ENCODE measurements at regions not wholly inside any gene's neighbourhood (a gene's known extent, or its start where the extent isn't known, plus 50 kb on each side); places are given as distances from the start of the nearest gene placed in this dataset.
"Not testable (repeated sequence)": the region's sequence is repeated elsewhere in the genome, so short reads cannot be mapped to it uniquely, and the experiment has no call there.

DNA sequence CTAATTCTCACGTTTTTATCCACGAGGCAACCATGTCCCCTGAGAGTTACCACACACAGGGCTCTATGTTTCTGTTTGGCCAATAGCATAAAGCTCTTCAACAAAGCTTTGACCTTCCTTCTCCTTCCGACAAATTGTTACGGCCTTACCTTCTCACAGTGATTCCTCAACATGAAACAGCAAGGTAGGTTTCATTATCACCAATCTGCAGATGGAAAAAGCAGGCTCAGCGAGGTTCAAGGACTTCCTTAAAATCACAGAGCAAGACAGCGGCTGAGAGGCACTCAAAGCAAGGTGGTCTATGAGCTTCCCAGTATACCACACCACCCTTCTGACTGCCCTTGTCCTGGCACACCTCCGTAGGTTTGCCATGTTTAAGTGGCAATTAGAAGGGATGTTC lies 360.0 kb downstream of the CD83 start:
- no peak for DNase-seq (ENCODE audit: low read depth, low spot score)

DNA sequence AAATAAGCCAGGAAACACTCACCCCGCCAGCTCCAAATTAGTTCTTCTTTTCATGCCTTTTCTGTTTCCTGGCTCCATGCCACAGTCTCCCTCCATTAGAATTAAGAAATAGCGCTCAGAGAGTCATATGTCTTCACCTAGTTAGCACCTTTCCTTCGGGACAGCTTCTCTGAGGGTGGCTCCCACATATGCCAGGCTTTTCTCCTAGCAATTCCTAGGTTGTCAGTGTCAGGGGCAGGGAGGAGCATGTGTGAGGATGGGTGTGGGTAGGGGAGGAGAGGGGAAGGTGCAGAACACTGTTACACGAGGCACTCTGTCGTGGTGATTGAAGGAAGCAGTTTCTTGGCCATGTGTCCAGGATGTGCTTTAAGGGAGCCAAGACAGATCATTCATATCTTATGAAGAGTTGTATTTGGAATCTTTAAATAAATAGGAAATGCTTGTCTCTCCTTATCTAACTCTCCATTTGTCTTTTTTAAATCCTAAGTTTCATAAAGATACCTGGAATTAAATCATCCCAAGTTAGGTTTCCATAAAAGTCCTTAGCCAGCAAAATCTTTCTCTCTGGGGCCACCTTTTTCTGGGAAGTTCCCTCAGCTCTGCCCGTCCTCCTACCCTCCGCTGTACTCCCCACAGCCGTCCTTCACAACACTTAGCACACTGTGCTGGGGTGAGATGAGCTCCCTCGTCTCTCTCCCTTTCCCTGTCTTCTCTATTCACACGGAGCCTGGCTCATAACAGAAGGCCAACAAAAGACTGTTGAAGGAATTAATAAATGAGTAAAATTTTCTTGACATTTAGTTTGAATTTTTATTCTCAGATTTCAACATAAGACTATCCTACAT lies 361.0 kb downstream of the CD83 start:
- no peak for DNase-seq (ENCODE audit: low read depth, low spot score)

DNA sequence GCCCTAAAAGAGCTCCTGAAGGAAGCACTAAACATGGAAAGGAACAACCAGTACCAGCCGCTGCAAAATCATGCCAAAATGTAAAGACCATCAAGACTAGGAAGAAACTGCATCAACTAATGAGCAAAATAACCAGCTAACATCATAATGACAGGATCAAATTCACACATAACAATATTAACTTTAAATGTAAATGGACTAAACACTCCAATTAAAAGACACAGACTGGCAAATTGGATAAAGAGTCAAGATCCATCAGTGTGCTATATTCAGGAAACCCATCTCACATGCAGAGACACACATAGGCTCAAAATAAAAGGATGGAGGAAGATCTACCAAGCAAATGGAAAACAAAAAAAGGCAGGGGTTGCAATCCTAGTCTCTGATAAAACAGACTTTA lies 364.4 kb downstream of the CD83 start:
- DNase-seq (ENCODE audit: low read depth, low spot score): not testable (repeated sequence)

DNA sequence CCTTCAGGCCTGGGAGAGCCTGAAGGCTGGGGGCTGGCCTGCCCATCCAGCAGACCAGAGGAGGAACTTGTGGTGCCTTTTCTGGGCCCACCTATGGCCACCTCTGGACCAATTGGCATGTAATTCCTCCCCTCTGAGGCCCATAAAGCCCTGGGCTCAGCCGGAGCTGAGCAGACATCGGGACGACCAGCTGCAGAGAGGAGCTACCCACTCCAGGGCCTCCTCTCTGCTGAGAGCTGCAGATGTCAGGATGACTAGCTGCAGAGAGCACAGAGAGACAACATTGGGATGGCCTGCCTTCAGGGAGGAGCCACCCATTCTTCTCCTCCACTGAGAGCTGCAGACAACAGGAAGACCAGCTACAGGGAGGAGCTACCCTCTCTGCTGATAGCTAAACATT lies 370.1 kb downstream of the CD83 start:
- DNase-seq (ENCODE audit: low read depth, low spot score): no peak

DNA sequence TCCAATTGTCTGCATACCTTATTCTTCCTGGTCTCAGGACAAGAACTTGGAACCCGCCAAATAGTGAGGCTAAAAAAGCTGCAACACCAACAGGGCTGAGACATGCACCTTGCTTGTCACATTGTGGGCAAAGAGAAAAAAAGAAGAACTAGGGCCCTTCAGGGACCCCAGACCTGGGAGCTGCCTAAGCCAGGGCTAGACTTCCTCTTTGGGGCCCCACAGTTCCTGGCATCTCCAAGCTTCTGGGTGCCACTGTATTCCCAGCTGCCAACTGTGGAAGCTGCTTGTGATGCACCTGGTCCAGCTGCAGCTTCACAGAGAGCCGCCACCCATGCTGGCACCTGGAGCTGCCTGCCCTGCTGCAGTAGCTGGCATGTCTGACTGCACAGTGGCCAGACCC lies 370.6 kb downstream of the CD83 start:
- no peak for DNase-seq (ENCODE audit: low read depth, low spot score)

DNA sequence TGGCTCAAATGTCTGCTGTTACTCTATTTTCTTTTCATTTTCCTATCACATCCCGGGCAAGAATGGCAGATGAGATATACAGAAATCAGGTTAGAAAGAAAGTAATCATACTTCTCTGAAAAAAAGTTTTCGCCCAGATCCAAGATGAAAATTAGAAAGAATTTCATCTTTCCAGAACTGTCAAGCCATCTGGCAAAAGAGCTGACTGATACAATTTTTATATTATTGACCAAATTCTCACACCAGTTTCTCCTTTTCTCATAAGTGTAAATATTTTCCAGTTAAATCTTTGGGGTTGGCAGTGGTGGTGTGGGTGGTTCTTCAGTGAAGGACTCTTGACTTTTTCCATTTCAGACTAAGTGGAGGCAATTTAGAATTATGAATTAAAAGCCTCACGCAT lies 371.9 kb downstream of the CD83 start:
- DNase-seq (ENCODE audit: low read depth, low spot score): no peak

DNA sequence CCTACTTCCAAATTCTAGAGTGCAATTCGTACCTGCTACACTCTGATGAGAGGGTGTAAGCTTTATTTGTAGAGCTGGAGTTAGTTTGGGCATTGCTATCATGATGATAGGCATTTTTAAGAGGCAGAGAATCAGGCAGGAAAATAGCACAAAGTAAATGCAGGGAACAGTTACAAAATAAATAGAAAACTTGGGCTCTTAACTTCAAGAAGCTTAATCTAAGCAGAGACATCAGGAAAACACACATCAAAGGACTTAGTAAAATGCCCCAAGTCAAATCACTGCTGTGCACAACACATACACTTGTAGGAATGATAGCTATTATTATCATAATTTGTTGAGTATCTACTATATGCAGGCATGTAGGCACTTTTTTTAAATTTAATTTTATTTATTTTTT lies 381.2 kb downstream of the CD83 start:
- DNase-seq (ENCODE audit: low read depth, low spot score): no peak

DNA sequence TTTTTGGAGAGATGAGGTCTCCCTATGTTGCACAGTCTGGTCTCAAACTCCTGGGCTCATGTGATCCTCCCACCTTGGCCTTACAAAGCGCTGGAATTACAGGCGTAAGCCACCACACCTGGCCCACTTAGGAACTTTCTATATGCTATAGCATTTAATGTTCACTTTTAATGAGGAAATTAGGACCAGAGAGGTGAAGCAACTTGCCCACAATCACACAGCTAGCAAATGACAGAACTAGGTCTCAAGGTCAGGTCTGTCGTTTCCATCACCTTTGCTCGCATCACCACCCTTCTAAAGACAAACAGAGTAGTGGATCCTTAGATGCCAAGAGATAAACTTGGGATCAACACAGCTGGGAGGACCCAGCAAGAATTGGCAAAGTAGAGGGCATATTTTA lies 381.7 kb downstream of the CD83 start:
- DNase-seq (ENCODE audit: low read depth, low spot score): no peak

DNA sequence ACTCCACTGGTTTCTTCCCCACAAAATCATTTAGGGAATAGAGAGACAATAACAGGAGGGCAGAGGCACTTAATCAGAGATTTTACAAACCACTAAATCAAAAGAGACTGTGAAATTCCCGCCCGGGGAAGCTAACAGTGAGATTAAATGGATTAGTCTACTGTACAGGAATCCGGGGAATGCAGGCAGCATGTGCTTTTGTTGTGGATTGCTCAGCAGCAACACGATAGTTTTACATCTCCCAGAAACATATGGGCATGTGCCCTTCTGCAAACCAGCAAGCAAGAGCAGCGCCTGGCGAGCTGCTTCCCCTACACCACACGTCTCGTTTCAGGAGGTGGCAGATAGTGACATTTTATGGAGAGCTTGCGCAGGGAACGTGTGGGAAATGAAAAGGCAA lies 382.3 kb downstream of the CD83 start:
- DNase-seq (ENCODE audit: low read depth, low spot score): no peak

DNA sequence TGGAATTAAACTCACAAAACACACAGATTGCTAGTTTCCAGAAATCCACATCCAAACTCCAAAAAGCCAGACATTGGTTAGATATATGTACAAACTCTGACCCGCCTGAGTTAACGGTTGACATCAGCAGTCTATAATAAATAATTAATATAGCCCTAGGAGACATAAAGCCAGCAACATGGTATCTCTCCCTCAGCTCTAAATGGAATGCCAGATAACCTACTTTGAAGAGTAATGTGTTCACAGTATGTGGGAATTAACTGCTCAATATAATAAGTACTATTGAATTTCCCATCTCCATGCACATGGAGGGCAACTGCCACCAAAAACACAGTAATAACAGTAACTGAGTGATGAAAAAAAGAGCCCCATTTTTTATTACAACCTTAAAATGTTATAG lies 383.2 kb downstream of the CD83 start:
- DNase-seq (ENCODE audit: low read depth, low spot score): no peak

DNA sequence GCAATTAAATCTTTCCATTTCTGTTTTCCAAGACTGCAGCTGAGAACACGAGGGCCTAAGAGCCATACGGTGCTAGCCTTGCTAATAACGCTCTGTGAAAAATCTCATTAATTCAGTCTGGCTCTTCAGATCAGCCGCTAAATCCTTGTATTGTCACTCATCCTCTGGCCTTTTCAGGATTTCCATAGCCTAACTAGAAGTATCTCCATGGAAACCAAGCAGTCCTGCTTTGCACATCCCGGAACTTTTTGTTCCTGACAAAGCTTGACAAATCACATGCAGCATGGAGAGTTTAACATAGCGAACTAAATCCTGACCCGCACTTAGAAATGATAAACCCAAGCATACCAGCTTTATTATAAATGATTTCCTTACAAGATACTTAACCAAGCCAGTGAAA lies 383.7 kb downstream of the CD83 start:
- no peak for DNase-seq (ENCODE audit: low read depth, low spot score)

DNA sequence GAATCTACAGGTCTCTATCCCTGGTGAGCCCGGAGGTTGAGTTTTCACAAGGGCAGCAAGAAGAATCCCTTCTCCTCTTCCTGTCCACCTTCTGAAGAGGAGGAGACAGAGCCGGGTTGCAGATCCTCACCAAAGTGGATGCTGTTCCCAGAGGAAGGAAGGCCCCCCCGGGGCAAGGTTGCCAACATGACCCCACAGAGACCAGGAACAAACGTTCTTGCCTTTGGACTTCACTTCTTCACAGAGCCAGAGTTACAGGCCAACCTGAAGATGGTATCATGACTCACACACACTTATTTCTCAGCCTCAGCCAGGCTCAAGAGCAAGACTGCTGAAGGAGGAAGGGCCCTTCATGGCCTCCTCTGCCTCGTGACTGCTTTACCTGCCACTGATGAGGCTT lies 384.3 kb downstream of the CD83 start:
- DNase-seq (ENCODE audit: low read depth, low spot score): no peak

DNA sequence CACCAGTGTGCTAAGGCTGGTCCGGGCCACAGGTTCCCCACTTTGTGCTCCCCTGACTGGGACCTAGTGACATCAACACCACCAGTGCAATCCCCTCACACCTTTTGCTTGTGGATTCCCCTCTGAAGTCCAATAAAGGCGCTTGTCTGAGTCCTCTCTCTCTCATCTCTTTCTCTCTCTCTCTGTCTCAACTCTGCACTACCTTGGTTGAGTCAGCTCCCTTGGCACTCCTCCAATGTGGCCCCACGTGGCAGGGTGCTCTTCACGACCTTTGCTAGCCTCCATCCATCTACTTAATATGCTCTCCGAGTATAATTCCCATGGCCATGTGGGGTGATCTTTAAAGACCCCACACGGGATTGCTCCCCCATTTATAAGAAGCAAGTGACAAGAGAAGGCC lies 385.0 kb downstream of the CD83 start:
- DNase-seq (ENCODE audit: low read depth, low spot score): no peak

DNA sequence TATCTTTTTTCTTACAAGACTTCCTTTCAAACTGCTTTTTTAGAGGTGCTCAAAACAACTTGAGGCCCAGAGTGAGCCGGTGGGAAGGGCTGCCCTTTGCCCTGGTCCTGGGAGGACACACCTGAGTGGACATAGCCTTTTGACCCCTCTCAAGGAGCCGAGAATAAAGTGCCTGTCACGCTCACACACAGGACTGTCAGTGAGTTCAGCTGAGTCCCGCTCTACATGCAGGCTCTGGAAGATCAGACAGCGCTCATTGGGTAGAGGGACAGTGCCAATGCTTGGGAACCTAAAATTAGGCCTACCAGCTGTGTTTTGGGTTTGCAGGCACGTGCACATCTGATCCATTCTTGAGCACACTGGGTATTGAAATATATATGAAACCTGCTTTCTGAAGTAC lies 387.8 kb downstream of the CD83 start:
- no peak for DNase-seq (ENCODE audit: low read depth, low spot score)

DNA sequence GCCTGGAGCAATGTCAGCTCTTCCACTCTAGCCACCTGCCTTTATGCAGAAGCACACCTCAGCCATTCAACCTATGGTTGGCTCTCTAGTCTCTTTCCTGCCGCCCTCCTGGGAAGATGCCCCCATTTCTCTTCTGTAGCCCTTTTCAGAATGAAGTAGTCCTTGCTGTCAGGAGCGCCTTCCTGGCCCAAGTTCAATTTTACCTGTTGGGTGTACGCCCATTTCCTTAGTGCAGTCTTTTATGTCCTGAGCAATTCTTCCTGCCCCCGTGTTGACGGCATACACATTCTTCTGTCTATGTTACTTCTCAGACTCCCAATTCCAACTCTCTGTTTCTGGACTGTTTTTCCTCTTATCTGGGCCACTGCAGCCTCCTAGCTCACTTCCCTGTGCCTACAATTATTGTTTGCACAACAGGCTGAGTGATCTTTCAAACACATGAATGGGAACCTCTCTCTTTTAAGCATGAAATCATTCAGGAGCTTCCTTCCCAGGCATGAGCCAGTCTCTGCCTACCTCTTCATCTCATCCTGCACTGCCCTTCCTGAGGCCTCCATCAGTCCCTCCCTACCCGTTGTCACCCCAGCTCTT lies 389.2 kb downstream of the CD83 start:
- no peak for DNase-seq (ENCODE audit: low read depth, low spot score)

DNA sequence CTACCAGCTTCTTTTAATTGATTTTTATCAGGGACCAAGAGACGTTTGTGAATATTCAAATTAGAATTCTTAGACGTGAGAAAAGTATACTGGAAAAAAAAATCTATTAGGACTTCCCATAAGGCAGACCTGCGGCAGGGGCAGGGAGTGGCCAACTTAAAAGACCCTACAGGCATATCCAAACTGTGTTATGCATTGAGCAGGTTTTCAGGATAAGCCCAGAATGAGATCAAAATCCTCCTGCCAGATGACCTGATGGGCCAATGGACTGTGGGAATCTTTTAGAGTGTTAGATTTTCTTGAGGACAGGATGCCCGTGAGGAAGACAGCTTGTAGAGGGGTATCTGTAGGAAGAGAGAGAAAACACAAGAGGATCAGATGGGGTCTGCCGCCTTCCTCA lies 391.5 kb downstream of the CD83 start:
- DNase-seq (ENCODE audit: low read depth, low spot score): no peak

DNA sequence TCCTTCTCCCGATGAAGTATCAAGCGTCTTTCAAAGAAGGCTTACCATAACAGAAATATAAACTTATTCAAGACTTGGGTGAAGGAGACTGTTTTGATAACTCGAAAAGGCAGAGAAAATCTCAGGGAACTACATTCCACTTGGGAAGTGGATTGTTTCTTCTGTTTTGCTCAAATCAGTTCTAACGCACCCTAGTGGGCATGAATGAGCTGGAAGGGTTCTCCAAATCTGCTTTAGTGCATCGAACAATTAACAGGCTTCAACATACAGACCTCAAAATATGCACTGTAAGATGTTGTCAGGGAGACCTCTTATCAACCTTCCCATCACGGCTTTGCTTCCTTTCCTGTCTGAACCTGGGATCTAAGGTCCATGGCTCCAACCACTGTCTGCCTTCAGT lies 392.5 kb downstream of the CD83 start:
- no peak for DNase-seq (ENCODE audit: low read depth, low spot score)

DNA sequence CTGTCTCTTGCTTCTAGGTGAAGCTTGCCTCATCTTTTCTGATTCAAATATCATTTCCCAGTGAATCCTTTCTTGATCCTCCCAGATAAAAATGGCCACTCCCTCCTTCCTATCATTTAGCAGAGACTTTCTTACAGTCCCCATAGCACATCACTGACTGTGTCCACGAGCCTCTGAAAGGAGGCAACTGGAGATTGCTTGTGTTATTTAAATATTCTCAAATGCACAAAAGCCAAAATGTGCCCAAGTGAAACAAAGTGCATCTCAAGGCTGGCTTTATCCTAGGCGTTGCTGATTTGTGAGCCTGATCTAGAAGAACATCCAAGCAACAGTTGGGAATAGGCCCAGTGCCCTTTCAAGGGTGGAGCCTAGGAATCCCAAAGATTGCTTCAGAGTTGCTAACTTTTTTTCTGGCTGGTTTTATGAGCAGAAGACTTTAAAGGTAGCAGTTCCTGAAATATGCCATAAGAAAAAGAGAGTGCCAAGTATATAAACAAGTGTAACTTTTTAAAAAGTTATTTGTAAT lies 393.6 kb downstream of the CD83 start:
- no peak for DNase-seq (ENCODE audit: low read depth, low spot score)

DNA sequence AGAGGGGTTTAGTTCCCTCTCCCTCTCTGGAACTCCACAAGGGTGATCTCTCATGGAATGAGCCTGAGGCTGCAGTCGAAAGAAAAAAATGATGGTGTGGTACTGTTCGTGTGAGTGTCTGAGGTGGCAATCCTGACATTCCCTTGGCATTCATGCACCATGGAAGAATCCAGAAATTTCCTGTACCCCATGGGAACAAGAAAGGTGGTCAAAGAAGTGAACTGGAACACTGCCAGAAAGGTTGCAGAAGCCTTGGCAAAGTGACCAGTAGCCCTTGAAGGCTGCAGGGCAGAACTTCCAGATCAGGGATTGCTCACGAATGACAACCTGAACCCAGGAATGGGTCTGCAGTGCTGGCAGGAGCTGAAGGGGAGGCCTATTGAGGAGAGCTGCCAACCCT lies 394.7 kb downstream of the CD83 start:
- DNase-seq (ENCODE audit: low read depth, low spot score): no peak

DNA sequence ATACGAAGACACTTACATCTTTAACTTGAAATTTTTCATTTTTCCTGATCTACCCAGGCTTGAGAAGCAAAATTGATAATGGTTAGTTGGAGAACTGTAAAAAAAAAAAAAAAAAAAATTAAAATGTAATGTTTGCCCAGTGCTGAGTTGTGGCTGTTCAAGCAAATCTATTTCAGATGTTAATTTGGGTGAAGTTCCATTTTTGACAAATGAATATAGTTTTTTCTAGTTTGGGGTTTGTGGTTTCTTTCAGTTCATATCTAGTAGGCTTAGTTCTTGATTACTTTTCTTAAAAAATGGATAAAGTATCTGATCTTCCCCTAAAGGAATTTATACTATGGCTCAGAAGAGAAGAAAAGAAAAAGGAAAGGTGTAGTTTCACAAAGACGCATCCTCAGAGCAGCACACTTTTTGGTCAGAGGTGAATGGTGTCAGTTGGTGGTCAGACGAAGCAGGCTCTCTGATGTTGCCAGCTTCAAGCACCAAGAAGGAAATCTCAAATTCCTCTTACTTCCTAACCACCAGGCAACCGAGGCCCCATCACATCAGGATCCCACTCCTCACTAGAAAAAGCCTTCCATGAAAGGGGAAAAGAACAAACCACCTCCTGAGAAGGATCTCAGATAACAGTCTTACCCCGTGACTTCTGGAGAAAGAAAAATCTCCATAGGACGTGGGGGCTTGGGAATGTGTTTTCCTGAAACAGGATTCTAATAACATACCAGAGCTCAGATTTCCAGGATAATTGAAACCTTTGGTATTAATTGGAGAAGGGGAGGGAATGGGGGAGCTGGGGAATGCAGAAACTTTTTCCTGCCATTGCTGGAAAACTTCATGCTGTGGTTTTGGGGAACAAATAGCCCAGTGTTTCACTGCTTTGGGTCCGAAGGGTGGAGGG lies 396.2 kb downstream of the CD83 start:
- DNase-seq (ENCODE audit: low read depth, low spot score): no peak

DNA sequence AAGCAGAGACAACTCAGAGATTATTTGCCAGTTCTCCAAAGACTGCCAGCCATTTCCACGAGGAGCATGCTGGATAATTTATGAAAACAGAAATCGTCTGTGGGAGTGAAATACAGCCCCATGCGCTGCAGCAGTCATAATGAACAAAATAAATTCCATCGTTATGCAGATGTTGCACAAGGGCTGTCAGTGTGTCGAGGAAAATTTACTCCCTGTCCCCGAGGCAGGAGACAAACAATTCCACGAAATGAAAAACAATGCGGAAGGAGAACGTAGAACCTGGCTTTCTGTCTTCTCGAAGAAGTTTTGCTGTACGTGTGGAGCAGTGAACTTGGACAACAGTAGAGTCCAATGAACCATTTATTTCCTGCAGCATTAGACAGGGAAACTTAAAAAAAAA lies 399.4 kb downstream of the CD83 start:
- DNase-seq (ENCODE audit: low read depth, low spot score): no peak

DNA sequence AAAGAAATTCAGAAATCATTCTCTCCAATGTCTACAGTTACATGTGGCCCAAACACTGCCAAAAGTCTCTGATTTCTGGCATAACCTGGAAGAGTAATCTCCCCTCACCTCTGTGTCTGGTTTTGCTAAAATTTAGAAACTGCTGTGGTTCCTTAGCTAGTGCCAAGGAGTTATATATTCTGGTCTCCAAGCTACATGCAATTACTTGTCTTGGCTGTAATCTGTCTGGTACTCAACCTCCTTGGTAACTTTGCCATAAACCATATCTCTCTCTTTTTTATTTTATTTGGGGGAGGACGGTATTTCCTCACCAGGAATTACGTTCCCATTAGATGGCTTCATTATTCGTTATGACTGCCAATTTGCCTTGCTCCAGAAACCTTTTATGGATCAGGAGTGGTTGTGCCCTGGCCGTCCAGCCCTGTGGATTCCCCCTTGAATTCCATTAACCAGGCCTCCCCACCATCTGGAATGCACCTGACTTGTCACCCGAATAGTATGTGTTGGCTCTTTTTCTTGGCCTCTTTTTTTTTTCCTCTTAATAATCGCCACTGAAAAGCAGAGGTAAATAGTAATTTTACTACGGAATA lies 400.0 kb downstream of the CD83 start:
- no peak for DNase-seq (ENCODE audit: low read depth, low spot score)

All from pulmonary artery endothelial cell (primary cell).